ENCODE measurements at regions not wholly inside any gene's neighbourhood (a gene's known extent, or its start where the extent isn't known, plus 50 kb on each side); places are given as distances from the start of the nearest gene placed in this dataset.
"Not testable (repeated sequence)": the region's sequence is repeated elsewhere in the genome, so short reads cannot be mapped to it uniquely, and the experiment has no call there.

DNA sequence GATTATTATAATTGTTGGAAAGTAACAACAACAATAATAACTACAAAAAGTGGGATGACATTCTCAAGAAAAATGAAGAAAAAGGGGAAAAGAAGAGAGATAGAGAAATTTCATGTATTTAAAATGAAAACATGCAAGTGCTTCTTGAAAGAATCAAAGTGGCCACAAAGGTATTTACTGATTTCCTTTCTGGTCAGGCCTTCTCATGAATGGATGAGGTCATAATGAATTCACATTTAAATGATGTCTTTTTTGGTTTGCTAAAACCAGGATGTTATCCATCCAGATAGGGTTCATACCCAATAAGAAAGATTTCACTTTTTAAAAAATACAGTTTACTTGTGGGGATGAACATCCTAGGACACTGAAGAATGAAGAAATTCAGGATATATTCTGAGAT, 446.4 kb upstream of the PTGER4 start:
- no peaks in the 10 kb centered on the region for H3K36me3 ChIP-seq (ENCODE audit: control insufficient read depth in 1 of 2, insufficient read depth in 2 of 2, low read length in 2 of 2)
- H3K4me1 ChIP-seq (ENCODE audit: control insufficient read depth in 1 of 2, insufficient read depth in 2 of 2, low read length in 2 of 2), result no peaks in the 10 kb centered on the region

DNA sequence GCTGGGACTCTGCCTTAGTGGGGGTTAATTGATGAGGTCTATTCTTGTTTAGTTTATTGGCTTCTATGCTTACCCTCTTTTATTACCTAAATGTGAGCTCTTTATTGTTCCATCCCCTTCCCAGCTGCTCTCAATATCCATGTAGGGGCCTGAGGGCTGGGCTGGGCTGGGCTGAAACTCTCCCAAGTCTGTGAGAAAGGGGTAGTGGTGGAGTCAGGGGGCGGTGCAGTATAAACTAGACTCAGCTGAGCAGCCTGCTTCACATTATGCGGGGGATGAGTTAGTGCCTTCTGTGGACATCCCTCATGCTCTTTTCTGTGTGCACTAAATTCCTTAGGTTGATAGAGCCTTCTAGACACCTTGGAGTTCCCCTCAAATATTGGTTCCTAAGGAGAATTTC, 451.8 kb upstream of the PTGER4 start:
- Histone ChIP-seq H3K4me3 (ENCODE audit: low read depth in 1 of 2, low read length in 2 of 2) (no peak overlapping the region), H3K36me3 (ENCODE audit: control insufficient read depth in 1 of 2, insufficient read depth in 2 of 2, low read length in 2 of 2) (no peaks in the 10 kb centered on the region), H3K4me1 (ENCODE audit: control insufficient read depth in 1 of 2, insufficient read depth in 2 of 2, low read length in 2 of 2) (peaks cover 0 to 10% of the 10 kb centered on the region in 2 donors), H3K9me3 (ENCODE audit: control insufficient read depth in 1 of 2, low read length in 2 of 2) (no peaks in the 10 kb centered on the region), H3K27ac (ENCODE audit: low read length) (no peak overlapping the region), H3K27me3 (ENCODE audit: low read depth, low read length) (no peaks in the 10 kb centered on the region)

More for the DNA sequence above, 446.4 kb upstream of the PTGER4 start:
- no peak overlapping the region for H3K4me3 ChIP-seq (ENCODE audit: low read depth in 1 of 2, low read length in 2 of 2)
- no peaks in the 10 kb centered on the region for H3K9me3 ChIP-seq (ENCODE audit: control insufficient read depth in 1 of 2, low read length in 2 of 2)
- H3K27ac ChIP-seq (ENCODE audit: low read length), result no peak overlapping the region
- no peaks in the 10 kb centered on the region for H3K27me3 ChIP-seq (ENCODE audit: low read depth, low read length)

DNA sequence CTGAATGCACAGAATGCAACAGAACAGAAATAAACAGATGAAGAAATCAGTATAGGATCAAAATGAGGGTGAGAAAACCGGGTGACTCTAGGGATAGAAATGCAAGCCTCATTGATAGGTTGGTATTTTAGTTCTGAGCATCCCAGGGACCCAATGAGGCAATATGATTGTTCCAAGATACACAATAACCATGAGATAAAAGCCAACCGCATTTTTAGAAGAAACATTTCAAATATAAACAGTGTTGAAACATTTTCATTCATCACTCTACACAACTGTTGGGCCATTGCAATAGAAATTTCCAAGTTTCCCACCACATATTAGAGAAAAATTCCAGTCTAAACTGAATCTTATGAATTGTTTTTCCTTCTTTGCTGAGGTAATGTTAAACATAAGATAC, 452.3 kb upstream of the PTGER4 start:
- no peak overlapping the region for H3K4me3 ChIP-seq (ENCODE audit: low read depth in 1 of 2, low read length in 2 of 2)
- no peak overlapping the region for H3K27ac ChIP-seq (ENCODE audit: low read length)
- H3K4me1 ChIP-seq (ENCODE audit: control insufficient read depth in 1 of 2, insufficient read depth in 2 of 2, low read length in 2 of 2), result peaks cover 0 to 10% of the 10 kb centered on the region in 2 donors
- no peaks in the 10 kb centered on the region for H3K9me3 ChIP-seq (ENCODE audit: control insufficient read depth in 1 of 2, low read length in 2 of 2)
- no peaks in the 10 kb centered on the region for H3K36me3 ChIP-seq (ENCODE audit: control insufficient read depth in 1 of 2, insufficient read depth in 2 of 2, low read length in 2 of 2)
- H3K27me3 ChIP-seq (ENCODE audit: low read depth, low read length), result no peaks in the 10 kb centered on the region

DNA sequence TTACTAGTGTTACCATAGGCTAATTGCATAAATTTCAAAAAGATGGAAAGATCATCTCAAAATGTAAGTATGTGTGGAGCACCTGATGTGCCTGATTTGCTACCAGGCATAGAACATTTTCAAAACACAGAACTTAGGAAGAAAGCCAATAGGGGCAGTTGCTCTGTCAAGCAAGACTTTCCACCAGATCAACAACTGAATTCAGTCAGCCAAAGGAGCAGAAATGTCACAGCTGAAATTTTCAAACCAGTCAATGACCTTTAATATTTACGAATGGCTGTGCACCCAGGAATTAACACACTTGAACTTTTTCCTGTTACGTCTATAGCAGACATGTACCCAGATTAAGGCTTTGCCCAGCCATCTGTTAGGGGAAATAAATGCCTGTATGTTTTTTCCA, 452.8 kb upstream of the PTGER4 start:
- Histone ChIP-seq H3K4me3 (ENCODE audit: low read depth in 1 of 2, low read length in 2 of 2) (no peak overlapping the region), H3K27me3 (ENCODE audit: low read depth, low read length) (no peaks in the 10 kb centered on the region), H3K36me3 (ENCODE audit: control insufficient read depth in 1 of 2, insufficient read depth in 2 of 2, low read length in 2 of 2) (no peaks in the 10 kb centered on the region), H3K9me3 (ENCODE audit: control insufficient read depth in 1 of 2, low read length in 2 of 2) (no peaks in the 10 kb centered on the region), H3K27ac (ENCODE audit: low read length) (no peak overlapping the region), H3K4me1 (ENCODE audit: control insufficient read depth in 1 of 2, insufficient read depth in 2 of 2, low read length in 2 of 2) (peaks cover 0 to 10% of the 10 kb centered on the region in 2 donors)

DNA sequence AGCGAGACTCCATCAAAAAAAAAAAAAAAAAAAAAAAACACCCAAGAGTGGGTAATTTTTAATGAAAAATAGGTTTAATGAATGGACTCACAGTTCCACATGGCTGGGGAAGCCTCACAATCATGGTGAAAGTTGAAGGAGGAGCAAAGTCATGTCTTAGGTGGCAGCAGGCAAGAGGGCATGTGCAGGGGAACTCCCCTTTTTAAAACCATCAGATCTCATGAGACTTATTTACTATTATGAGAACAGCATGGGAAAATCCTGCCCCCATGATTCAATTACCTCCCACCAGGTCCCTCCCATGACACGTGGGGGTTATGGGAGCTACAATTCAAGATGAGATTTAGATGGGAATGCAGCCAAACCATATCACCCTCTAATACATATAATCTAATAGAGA, 454.6 kb upstream of the PTGER4 start:
- not testable (repeated sequence) for H3K9me3 ChIP-seq (ENCODE audit: control insufficient read depth in 1 of 2, low read length in 2 of 2); H3K4me3 ChIP-seq (ENCODE audit: low read depth in 1 of 2, low read length in 2 of 2); H3K27me3 ChIP-seq (ENCODE audit: low read depth, low read length); H3K4me1 ChIP-seq (ENCODE audit: control insufficient read depth in 1 of 2, insufficient read depth in 2 of 2, low read length in 2 of 2); H3K36me3 ChIP-seq (ENCODE audit: control insufficient read depth in 1 of 2, insufficient read depth in 2 of 2, low read length in 2 of 2); H3K27ac ChIP-seq (ENCODE audit: low read length)

DNA sequence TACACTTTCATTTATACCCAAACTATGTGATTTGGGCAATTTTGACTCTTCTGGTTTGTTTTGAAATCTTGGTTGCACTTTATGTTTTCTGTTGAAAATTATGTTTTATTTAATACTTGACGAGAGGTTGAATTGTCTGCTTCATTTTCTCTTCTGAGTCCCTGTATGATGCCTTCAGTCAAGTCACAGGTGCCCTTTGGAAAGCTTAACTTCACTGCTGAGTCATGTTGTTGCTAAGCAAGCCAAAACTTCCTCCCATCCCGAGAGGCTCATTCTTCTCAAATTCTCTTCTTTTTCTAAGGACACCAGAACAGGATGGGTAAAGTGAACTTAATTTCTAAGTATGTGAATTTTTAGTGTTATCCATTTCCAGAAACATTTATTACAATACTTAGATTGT, 455.3 kb upstream of the PTGER4 start:
- H3K36me3 ChIP-seq (ENCODE audit: control insufficient read depth in 1 of 2, insufficient read depth in 2 of 2, low read length in 2 of 2), result no peaks in the 10 kb centered on the region
- no peak overlapping the region for H3K27ac ChIP-seq (ENCODE audit: low read length)

DNA sequence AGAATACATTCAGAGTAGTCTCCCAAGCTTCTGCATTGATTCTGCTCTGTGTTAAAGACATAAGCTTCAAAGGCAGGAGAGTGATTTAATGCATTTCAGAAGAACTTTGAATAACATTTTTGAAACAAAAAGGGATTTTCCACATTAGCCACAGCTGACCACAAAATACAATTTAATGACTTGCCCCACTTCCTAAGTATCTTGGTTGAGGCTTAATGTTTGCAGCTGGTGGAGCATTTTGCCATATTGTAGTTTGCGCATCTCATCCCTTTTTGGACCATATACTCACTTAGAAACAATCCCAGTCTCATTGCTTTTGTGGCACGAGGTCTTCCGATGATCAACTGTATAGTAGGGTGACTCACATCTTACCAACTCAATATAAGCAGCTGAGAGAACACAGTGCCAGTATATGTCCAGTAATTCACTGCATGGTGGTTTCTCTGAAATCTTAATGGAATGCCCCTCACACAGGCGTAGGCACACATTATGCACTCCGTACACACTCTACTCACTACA, 455.8 kb upstream of the PTGER4 start:
- Histone ChIP-seq H3K4me3 (ENCODE audit: low read depth in 1 of 2, low read length in 2 of 2) (no peak overlapping the region), H3K4me1 (ENCODE audit: control insufficient read depth in 1 of 2, insufficient read depth in 2 of 2, low read length in 2 of 2) (peaks cover 0 to 10% of the 10 kb centered on the region in 2 donors), H3K9me3 (ENCODE audit: control insufficient read depth in 1 of 2, low read length in 2 of 2) (no peaks in the 10 kb centered on the region), H3K27me3 (ENCODE audit: low read depth, low read length) (no peaks in the 10 kb centered on the region), H3K27ac (ENCODE audit: low read length) (no peak overlapping the region), H3K36me3 (ENCODE audit: control insufficient read depth in 1 of 2, insufficient read depth in 2 of 2, low read length in 2 of 2) (no peaks in the 10 kb centered on the region)

More for the DNA sequence above, 455.3 kb upstream of the PTGER4 start:
- Histone ChIP-seq H3K27me3 (ENCODE audit: low read depth, low read length) (no peaks in the 10 kb centered on the region), H3K4me3 (ENCODE audit: low read depth in 1 of 2, low read length in 2 of 2) (no peak overlapping the region), H3K9me3 (ENCODE audit: control insufficient read depth in 1 of 2, low read length in 2 of 2) (no peaks in the 10 kb centered on the region), H3K4me1 (ENCODE audit: control insufficient read depth in 1 of 2, insufficient read depth in 2 of 2, low read length in 2 of 2) (peaks cover 0 to 10% of the 10 kb centered on the region in 2 donors)

DNA sequence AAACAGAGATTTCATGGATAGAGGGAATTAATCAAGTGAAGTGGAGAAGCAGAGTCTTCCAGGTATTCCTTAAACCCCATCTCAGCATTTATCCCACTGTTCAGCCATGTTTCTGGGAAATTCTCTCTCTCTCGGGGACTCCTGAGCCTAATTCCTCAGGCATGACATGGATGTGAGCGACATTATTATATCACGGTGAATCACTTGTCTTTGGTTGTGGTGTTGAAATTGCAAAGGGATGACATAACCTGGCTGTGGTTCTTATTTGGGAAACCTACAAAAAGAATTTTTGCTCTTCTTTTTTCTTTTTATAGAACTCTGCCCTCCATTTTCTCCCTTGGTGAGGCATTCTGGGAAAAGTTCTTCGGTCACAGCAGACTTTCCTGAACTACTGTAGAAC, 457.9 kb upstream of the PTGER4 start:
- Histone ChIP-seq H3K27me3 (ENCODE audit: low read depth, low read length) (no peaks in the 10 kb centered on the region), H3K36me3 (ENCODE audit: control insufficient read depth in 1 of 2, insufficient read depth in 2 of 2, low read length in 2 of 2) (no peaks in the 10 kb centered on the region), H3K4me3 (ENCODE audit: low read depth in 1 of 2, low read length in 2 of 2) (no peak overlapping the region), H3K4me1 (ENCODE audit: control insufficient read depth in 1 of 2, insufficient read depth in 2 of 2, low read length in 2 of 2) (peaks cover 0 to 2% of the 10 kb centered on the region in 2 donors), H3K27ac (ENCODE audit: low read length) (no peak overlapping the region), H3K9me3 (ENCODE audit: control insufficient read depth in 1 of 2, low read length in 2 of 2) (no peaks in the 10 kb centered on the region)

DNA sequence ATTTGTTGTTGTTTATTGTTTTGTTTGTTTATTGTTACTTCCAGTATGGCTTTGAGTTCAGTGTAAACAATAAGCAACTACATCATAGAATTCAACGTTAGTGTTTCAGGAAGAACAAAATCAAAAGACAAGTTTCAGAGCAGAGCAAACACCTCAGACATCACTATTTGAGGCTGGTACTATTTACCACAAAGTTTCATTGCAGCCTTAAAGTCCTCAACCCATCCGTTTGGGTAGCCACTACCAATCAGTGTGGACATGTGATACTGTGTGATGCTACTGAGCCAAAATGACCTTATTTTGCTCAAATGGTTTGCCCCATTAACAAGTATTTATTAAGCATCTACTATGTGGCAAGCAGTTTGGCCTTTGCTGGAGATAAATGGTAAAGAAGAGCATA, 458.5 kb upstream of the PTGER4 start:
- Histone ChIP-seq H3K4me1 (ENCODE audit: control insufficient read depth in 1 of 2, insufficient read depth in 2 of 2, low read length in 2 of 2) (no peaks in the 10 kb centered on the region), H3K27ac (ENCODE audit: low read length) (no peak overlapping the region), H3K4me3 (ENCODE audit: low read depth in 1 of 2, low read length in 2 of 2) (no peak overlapping the region), H3K27me3 (ENCODE audit: low read depth, low read length) (no peaks in the 10 kb centered on the region), H3K36me3 (ENCODE audit: control insufficient read depth in 1 of 2, insufficient read depth in 2 of 2, low read length in 2 of 2) (no peaks in the 10 kb centered on the region), H3K9me3 (ENCODE audit: control insufficient read depth in 1 of 2, low read length in 2 of 2) (no peaks in the 10 kb centered on the region)

DNA sequence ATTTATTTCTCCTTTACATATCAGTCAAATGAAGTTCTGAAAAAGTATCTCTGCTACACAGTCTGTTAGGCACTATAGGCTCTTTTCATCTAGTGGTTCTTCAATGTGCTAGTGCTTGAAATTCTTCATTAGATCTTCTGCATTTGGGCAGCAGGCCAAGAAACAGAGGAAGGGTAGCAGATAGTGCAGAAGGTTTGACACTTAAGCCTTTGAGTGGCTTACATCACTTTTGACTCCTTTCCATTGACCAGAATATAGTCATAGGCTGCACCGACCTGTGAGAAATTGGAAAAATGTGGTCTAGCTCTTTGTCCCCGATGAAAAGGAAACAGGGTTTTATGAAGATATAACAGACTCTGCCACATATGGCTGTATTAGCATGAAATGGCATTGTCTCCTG, 459.5 kb upstream of the PTGER4 start:
- no peak overlapping the region for H3K4me3 ChIP-seq (ENCODE audit: low read depth in 1 of 2, low read length in 2 of 2)
- H3K36me3 ChIP-seq (ENCODE audit: control insufficient read depth in 1 of 2, insufficient read depth in 2 of 2, low read length in 2 of 2), result no peaks in the 10 kb centered on the region
- no peak overlapping the region for H3K27ac ChIP-seq (ENCODE audit: low read length)
- H3K9me3 ChIP-seq (ENCODE audit: control insufficient read depth in 1 of 2, low read length in 2 of 2), result no peaks in the 10 kb centered on the region
- H3K4me1 ChIP-seq (ENCODE audit: control insufficient read depth in 1 of 2, insufficient read depth in 2 of 2, low read length in 2 of 2), result no peaks in the 10 kb centered on the region
- H3K27me3 ChIP-seq (ENCODE audit: low read depth, low read length), result no peaks in the 10 kb centered on the region

DNA sequence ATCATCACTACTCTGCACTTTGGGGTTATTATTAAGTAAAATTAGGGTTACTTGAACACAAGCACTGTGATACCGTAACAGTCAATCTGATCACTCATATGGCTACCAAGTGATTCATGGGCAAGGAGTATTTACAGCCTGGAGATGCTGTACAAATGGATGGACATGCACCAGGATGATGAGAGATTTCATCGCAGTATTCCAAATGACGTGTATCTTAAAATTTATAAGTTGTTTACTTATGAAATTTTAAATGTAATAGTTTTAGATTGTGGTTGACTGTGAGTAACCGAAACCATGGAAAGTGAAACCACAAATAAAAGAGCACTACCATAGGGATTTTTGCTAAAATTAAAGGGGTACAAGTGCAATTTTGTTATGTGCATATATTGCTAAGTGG, 462.2 kb upstream of the PTGER4 start:
- Histone ChIP-seq H3K4me3 (ENCODE audit: low read depth in 1 of 2, low read length in 2 of 2) (no peak overlapping the region), H3K36me3 (ENCODE audit: control insufficient read depth in 1 of 2, insufficient read depth in 2 of 2, low read length in 2 of 2) (no peaks in the 10 kb centered on the region), H3K27ac (ENCODE audit: low read length) (no peak overlapping the region), H3K4me1 (ENCODE audit: control insufficient read depth in 1 of 2, insufficient read depth in 2 of 2, low read length in 2 of 2) (no peaks in the 10 kb centered on the region), H3K27me3 (ENCODE audit: low read depth, low read length) (no peaks in the 10 kb centered on the region), H3K9me3 (ENCODE audit: control insufficient read depth in 1 of 2, low read length in 2 of 2) (no peaks in the 10 kb centered on the region)

DNA sequence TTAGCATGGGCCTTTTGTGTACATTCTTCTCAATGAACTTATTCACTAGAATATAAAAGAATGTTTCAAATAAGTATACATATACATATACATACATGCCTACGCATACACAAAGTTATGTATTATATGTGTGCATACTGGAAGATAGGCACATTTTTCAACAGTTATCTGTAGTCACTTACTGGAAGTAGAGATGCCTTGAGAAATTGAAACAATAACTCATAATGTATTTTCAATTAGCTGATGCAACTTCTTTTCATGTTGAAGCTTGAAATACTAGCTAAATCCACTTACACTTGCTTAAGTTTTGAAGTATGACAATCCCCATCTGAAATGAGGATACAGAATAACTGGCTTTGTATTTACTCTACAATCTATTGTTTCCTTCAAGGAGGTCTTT, 469.0 kb upstream of the PTGER4 start:
- H3K4me3 ChIP-seq (ENCODE audit: low read depth in 1 of 2, low read length in 2 of 2), result no peak overlapping the region
- H3K27me3 ChIP-seq (ENCODE audit: low read depth, low read length), result no peaks in the 10 kb centered on the region
- H3K36me3 ChIP-seq (ENCODE audit: control insufficient read depth in 1 of 2, insufficient read depth in 2 of 2, low read length in 2 of 2), result no peaks in the 10 kb centered on the region
- no peak overlapping the region for H3K27ac ChIP-seq (ENCODE audit: low read length)
- H3K9me3 ChIP-seq (ENCODE audit: control insufficient read depth in 1 of 2, low read length in 2 of 2), result no peaks in the 10 kb centered on the region
- no peaks in the 10 kb centered on the region for H3K4me1 ChIP-seq (ENCODE audit: control insufficient read depth in 1 of 2, insufficient read depth in 2 of 2, low read length in 2 of 2)

Data from muscle layer of duodenum (tissue), 2 donors.